ENCODE measurements at regions not wholly inside any gene's neighbourhood (a gene's known extent, or its start where the extent isn't known, plus 50 kb on each side); places are given as distances from the start of the nearest gene placed in this dataset.

DNA sequence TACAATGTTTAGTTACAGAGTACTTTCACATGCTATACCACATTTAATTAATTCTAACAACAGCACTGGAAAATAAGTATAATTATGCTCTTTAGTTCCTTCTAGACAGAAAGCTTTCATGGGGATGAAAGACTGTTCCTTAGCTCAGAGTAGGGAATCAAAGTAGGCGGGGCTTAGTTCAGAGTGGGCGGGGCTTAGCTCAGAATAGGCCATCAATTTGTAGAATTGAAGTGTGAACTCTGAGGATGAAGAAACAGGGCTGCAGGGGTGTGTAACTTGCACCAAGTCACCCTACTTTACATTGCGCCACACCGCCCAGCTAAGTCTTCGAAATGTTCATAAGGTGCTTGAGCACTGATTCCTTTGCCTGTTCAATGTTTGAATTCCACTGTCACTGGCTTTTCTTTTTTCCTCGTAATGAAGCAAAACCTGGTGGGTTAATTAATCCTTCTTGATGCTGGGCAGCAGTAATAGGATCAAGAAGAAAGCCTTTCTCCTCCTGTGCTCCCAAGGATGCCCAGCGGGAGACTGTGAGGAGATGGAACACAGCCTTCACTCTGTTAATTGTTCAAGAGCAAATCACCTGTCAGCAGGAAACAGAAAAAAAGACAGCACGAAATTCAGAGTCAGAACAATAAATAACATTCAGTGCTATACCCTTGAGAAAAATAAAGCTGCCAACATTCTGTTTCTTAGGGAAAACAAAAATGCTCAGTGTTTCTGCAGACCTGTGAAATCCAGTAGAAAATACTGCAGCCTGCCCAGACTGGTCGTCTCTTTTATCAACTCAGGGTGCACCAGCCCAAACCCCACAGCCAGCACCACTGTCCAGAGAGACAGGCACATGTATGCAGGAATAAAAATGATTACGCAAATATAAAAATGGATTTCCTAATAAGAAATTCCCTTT lies 66.5 kb upstream of the CAMK1G start (continued):
- no peak for TF ChIP-seq POLR2AphosphoS5 (IDR thresholded peaks at IDR 0.05; ENCODE audit: low read depth)

DNA sequence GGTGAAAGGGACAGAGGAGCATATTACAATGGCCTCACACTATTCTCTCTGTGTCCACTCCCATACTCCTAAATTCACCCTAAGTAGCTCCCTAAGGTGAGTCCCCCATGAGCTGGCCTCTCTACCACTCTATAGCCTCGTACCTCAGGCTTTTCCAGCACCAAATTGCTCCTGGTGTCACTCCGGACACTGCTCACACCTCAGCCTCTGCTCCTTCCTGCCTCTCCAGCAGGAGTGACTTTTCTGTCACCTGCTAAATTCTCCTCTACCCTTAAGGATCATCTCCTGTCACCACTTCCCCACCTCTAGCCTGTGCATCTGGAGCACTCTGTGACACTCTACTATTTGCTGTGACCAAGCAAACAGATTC lies 65.8 kb upstream of the CAMK1G start:
- no peak for TF ChIP-seq ZNF114 (CRISPR knock-in tag; IDR thresholded peaks at IDR 0.05)
- TF ChIP-seq, protein P1, sequence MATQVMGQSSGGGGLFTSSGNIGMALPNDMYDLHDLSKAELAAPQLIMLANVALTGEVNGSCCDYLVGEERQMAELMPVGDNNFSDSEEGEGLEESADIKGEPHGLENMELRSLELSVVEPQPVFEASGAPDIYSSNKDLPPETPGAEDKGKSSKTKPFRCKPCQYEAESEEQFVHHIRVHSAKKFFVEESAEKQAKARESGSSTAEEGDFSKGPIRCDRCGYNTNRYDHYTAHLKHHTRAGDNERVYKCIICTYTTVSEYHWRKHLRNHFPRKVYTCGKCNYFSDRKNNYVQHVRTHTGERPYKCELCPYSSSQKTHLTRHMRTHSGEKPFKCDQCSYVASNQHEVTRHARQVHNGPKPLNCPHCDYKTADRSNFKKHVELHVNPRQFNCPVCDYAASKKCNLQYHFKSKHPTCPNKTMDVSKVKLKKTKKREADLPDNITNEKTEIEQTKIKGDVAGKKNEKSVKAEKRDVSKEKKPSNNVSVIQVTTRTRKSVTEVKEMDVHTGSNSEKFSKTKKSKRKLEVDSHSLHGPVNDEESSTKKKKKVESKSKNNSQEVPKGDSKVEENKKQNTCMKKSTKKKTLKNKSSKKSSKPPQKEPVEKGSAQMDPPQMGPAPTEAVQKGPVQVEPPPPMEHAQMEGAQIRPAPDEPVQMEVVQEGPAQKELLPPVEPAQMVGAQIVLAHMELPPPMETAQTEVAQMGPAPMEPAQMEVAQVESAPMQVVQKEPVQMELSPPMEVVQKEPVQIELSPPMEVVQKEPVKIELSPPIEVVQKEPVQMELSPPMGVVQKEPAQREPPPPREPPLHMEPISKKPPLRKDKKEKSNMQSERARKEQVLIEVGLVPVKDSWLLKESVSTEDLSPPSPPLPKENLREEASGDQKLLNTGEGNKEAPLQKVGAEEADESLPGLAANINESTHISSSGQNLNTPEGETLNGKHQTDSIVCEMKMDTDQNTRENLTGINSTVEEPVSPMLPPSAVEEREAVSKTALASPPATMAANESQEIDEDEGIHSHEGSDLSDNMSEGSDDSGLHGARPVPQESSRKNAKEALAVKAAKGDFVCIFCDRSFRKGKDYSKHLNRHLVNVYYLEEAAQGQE (IDR thresholded peaks at IDR 0.05; ENCODE audit: unreplicated experiment): no peak
- TF ChIP-seq EZH2phosphoT487 (IDR thresholded peaks at IDR 0.05; ENCODE audit: unreplicated experiment): no peak
- TF ChIP-seq ZNF331 (CRISPR knock-in tag; IDR thresholded peaks at IDR 0.05; ENCODE audit: low read depth): no peak
- TF ChIP-seq, protein P2, sequence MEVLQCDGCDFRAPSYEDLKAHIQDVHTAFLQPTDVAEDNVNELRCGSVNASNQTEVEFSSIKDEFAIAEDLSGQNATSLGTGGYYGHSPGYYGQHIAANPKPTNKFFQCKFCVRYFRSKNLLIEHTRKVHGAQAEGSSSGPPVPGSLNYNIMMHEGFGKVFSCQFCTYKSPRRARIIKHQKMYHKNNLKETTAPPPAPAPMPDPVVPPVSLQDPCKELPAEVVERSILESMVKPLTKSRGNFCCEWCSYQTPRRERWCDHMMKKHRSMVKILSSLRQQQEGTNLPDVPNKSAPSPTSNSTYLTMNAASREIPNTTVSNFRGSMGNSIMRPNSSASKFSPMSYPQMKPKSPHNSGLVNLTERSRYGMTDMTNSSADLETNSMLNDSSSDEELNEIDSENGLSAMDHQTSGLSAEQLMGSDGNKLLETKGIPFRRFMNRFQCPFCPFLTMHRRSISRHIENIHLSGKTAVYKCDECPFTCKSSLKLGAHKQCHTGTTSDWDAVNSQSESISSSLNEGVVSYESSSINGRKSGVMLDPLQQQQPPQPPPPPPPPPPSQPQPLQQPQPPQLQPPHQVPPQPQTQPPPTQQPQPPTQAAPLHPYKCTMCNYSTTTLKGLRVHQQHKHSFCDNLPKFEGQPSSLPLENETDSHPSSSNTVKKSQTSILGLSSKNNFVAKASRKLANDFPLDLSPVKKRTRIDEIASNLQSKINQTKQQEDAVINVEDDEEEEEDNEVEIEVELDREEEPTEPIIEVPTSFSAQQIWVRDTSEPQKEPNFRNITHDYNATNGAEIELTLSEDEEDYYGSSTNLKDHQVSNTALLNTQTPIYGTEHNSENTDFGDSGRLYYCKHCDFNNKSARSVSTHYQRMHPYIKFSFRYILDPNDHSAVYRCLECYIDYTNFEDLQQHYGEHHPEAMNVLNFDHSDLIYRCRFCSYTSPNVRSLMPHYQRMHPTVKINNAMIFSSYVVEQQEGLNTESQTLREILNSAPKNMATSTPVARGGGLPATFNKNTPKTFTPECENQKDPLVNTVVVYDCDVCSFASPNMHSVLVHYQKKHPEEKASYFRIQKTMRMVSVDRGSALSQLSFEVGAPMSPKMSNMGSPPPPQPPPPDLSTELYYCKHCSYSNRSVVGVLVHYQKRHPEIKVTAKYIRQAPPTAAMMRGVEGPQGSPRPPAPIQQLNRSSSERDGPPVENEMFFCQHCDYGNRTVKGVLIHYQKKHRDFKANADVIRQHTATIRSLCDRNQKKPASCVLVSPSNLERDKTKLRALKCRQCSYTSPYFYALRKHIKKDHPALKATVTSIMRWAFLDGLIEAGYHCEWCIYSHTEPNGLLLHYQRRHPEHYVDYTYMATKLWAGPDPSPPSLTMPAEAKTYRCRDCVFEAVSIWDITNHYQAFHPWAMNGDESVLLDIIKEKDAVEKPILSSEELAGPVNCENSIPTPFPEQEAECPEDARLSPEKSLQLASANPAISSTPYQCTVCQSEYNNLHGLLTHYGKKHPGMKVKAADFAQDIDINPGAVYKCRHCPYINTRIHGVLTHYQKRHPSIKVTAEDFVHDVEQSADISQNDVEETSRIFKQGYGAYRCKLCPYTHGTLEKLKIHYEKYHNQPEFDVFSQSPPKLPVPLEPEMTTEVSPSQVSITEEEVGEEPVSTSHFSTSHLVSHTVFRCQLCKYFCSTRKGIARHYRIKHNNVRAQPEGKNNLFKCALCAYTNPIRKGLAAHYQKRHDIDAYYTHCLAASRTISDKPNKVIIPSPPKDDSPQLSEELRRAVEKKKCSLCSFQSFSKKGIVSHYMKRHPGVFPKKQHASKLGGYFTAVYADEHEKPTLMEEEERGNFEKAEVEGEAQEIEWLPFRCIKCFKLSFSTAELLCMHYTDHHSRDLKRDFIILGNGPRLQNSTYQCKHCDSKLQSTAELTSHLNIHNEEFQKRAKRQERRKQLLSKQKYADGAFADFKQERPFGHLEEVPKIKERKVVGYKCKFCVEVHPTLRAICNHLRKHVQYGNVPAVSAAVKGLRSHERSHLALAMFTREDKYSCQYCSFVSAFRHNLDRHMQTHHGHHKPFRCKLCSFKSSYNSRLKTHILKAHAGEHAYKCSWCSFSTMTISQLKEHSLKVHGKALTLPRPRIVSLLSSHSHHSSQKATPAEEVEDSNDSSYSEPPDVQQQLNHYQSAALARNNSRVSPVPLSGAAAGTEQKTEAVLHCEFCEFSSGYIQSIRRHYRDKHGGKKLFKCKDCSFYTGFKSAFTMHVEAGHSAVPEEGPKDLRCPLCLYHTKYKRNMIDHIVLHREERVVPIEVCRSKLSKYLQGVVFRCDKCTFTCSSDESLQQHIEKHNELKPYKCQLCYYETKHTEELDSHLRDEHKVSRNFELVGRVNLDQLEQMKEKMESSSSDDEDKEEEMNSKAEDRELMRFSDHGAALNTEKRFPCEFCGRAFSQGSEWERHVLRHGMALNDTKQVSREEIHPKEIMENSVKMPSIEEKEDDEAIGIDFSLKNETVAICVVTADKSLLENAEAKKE (CRISPR knock-in tag; IDR thresholded peaks at IDR 0.05): no peak
- TF ChIP-seq POLR2AphosphoS5 (IDR thresholded peaks at IDR 0.05; ENCODE audit: low read depth): no peak
- TF ChIP-seq EZH2 (IDR thresholded peaks at IDR 0.05; ENCODE audit: low read depth, unreplicated experiment): no peak
- TF ChIP-seq STAT1 (IDR thresholded peaks at IDR 0.05; ENCODE audit: unreplicated experiment): no peak
- Histone ChIP-seq H3K27ac (ENCODE audit: low read depth) (no peak overlapping the region), H3K27me3 (ENCODE audit: insufficient read depth) (no peaks in the 10 kb centered on the region), H4K20me1 (replicated peaks; ENCODE audit: insufficient read depth) (no peaks in the 10 kb centered on the region), H3F3A (replicated peaks; ENCODE audit: low read depth) (no peaks in the 10 kb centered on the region), H3K79me2 (replicated peaks; ENCODE audit: insufficient read depth) (no peaks in the 10 kb centered on the region), H3K4me1 (ENCODE audit: insufficient read depth) (no peaks in the 10 kb centered on the region; the same call in 1 of the 2 replicates), H2AFZ (no peak overlapping the region), H3K4me3 (no peak overlapping the region), H3K4me2 (no peak overlapping the region), H3K36me3 (ENCODE audit: insufficient read depth) (no peaks in the 10 kb centered on the region), H3K9me2 (ENCODE audit: insufficient read depth) (0 out of 2 replicates have a peak, but pooled peaks cover 5% of the 10 kb centered on the region)
- H3K27me3 Mint-ChIP-seq (ENCODE audit: insufficient read depth, low read depth, poor library complexity): no peaks in the 10 kb centered on the region
- no peak overlapping the region for H3K27ac Mint-ChIP-seq
- no peaks in the 10 kb centered on the region for H3K4me1 Mint-ChIP-seq
- DNase-seq (ENCODE audit: low spot score) (no peak), ATAC-seq (no peak)
- no peaks in the 10 kb centered on the region for H3K9me3 Mint-ChIP-seq
- no peak overlapping the region for H3K4me3 Mint-ChIP-seq
- H3K36me3 Mint-ChIP-seq (ENCODE audit: low read depth): no peaks in the 10 kb centered on the region

All from GM23338 (cell line).